Bronchial epithelial cell (primary cell): ENCODE measurements at regions not wholly inside any gene's neighbourhood (a gene's known extent, or its start where the extent isn't known, plus 50 kb on each side); places are given as distances from the start of the nearest gene placed in this dataset.

Source experiments
- DNase-seq: peaks from one replicate; pipeline ENCODE4 v3.0.0-alpha.2; 2010; ENCODE audit warnings: low read depth
- FAIRE-seq: peaks from 2 replicates; lab custom pipeline; 2011; peaks lifted over from hg19 to GRCh38; lab: Jason Lieb, UNC
- H3K27me3 ChIP-seq: 2 replicates; pipeline ENCODE4 v1.5.1; 2011; ENCODE audit warnings: low read length; ENCODE audit not compliant: control insufficient read depth, insufficient read depth
- H3K36me3 ChIP-seq: 2 replicates; pipeline ENCODE4 v1.5.1; 2011; ENCODE audit warnings: low read length; ENCODE audit not compliant: control insufficient read depth, insufficient read depth
- H3K4me3 ChIP-seq: 2 replicates; pipeline ENCODE4 v1.5.1; 2011; ENCODE audit warnings: mild to moderate bottlenecking, low read depth, low read length, control low read depth
- TF ChIP-seq, protein P1 (sequence below): IDR thresholded peaks from 2 replicates; pipeline ENCODE4 v1.5.1; 2011; ENCODE audit warnings: mild to moderate bottlenecking, moderate library complexity, low read length, control low read depth, inconsistent platforms; ENCODE audit not compliant: insufficient read depth, severe bottlenecking

GRCh38 chr15:93362821-93363220 is 273.8 kb upstream of the RGMA start:
- Histone ChIP-seq H3K27me3 (no peaks in the 10 kb centered on the region), H3K4me3 (no peak overlapping the region), H3K36me3 (no peaks in the 10 kb centered on the region)
- FAIRE-seq (no peak), DNase-seq (no peak)
- TF ChIP-seq, protein P1, sequence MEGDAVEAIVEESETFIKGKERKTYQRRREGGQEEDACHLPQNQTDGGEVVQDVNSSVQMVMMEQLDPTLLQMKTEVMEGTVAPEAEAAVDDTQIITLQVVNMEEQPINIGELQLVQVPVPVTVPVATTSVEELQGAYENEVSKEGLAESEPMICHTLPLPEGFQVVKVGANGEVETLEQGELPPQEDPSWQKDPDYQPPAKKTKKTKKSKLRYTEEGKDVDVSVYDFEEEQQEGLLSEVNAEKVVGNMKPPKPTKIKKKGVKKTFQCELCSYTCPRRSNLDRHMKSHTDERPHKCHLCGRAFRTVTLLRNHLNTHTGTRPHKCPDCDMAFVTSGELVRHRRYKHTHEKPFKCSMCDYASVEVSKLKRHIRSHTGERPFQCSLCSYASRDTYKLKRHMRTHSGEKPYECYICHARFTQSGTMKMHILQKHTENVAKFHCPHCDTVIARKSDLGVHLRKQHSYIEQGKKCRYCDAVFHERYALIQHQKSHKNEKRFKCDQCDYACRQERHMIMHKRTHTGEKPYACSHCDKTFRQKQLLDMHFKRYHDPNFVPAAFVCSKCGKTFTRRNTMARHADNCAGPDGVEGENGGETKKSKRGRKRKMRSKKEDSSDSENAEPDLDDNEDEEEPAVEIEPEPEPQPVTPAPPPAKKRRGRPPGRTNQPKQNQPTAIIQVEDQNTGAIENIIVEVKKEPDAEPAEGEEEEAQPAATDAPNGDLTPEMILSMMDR = no peak

- Histone ChIP-seq H3K36me3 (no peaks in the 10 kb centered on the region), H3K27me3 (no peaks in the 10 kb centered on the region), H3K4me3 (no peak overlapping the region)
- TF ChIP-seq, protein P1 = no peak
- DNase-seq = no peak
- no peak for FAIRE-seq
These were observed 273.2 kb upstream of the RGMA start for GRCh38 chr15:93362203-93362602.

DNA sequence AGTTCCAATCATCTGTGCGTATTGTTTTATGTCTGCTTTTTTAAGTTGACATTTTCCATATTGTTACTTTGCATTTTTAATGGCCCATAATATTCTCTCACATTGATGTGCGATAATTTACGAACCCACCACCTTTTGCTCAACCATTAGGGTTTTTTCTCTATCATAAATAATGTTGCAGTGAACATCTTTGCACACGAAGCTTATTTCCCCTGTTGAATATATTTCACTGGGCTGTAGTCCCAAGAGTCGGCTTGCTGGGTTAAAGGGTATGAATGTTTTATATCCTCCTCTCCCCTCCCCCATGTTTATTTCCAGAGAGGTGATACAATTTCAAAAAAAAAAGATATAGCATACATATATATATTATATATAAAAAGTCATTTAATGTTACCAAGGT is 272.7 kb upstream of the RGMA start:
- TF ChIP-seq, protein P1 = no peak
- DNase-seq = no peak
- no peak for FAIRE-seq
- Histone ChIP-seq H3K36me3 (no peaks in the 10 kb centered on the region), H3K4me3 (no peak overlapping the region), H3K27me3 (no peaks in the 10 kb centered on the region)

GRCh38 chr15:93360976-93361375 is 272.0 kb upstream of the RGMA start:
- FAIRE-seq = no peak
- H3K36me3 ChIP-seq = no peaks in the 10 kb centered on the region

DNA sequence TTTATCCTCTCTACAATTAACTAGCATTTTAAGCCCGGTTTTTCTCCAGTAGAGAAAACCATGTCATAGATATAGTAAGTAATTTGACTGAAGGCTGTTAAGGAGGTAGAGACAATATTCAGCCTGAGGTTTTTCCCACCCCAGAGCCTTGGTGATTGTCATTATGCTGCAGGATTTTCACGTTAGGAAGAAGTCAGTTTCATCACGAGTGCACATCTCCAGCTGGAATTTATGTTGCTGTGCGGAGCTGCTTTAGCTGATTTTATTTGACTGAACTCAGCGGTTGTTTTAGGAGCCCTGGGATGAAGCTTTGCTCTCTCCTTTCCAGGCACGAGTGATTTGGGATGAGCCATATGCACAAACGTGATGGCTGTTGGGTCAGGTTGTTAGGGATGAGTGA is 271.3 kb upstream of the RGMA start:
- no peak overlapping the region for H3K4me3 ChIP-seq
- FAIRE-seq (no peak), DNase-seq (no peak)
- no peaks in the 10 kb centered on the region for H3K27me3 ChIP-seq
- no peaks in the 10 kb centered on the region for H3K36me3 ChIP-seq
- TF ChIP-seq, protein P1 = no peak

More at GRCh38 chr15:93360976-93361375, 272.0 kb upstream of the RGMA start:
- TF ChIP-seq, protein P1 = no peak
- H3K27me3 ChIP-seq = no peaks in the 10 kb centered on the region
- no peak overlapping the region for H3K4me3 ChIP-seq
- no peak for DNase-seq

GRCh38 chr15:93359425-93360131 is 270.6 kb upstream of the RGMA start:
- Histone ChIP-seq H3K4me3 (no peak overlapping the region), H3K27me3 (no peaks in the 10 kb centered on the region), H3K36me3 (no peaks in the 10 kb centered on the region)
- no peak for FAIRE-seq
- TF ChIP-seq, protein P1 = no peak
- DNase-seq = no peak
